ENCODE measurements at regions not wholly inside any gene's neighbourhood (a gene's known extent, or its start where the extent isn't known, plus 50 kb on each side); places are given as distances from the start of the nearest gene placed in this dataset.

DNA sequence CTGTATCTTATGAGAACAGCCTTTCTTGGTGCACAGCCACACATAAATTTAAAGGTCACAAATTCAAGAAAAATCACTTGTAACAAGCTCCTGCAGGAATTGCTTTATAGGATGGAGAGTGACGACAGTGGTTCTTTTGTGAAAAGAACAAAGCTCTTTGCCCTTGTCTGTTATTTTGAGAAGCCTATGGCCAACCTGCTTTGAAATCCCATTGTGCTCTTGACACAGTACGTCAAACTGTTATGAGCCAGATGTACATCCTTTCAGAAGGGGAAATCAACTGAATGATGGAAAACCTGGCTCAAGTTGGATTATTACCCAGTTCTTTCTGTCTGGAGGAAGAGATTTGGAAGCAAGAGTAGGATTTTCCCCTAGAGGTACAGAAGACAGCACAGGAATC lies 1454.2 kb downstream of the ARAP2 start:
- Mint-ChIP-seq H3K4me3 (no peak overlapping the region), H3K27ac (no peak overlapping the region), H3K4me1 (no peaks in the 10 kb centered on the region), H3K9me3 (peaks cover 0 to 4% (median 0%) of the 10 kb centered on the region in 7 donors), H3K36me3 (no peaks in the 10 kb centered on the region), H3K27me3 (ENCODE audit: low read depth in 3 of 3) (peaks cover 0 to 1% (median 0%) of the 10 kb centered on the region in 3 donors)
- 83% methylated on average over 1 of the region's 2 CpGs for WGBS (ENCODE audit: insufficient coverage)
- Histone ChIP-seq H4K20me1 (ENCODE audit: insufficient read depth, low read length) (no peaks in the 10 kb centered on the region), H3K9me3 (replicated peaks in 1 of 2; ENCODE audit: control insufficient read depth in 1 of 2, insufficient read depth in 1 of 2, low read length in 2 of 2) (peaks cover 0 to 3% of the 10 kb centered on the region in 2 donors), H3K27me3 (ENCODE audit: control insufficient read depth in 2 of 2, insufficient read depth in 2 of 2, low read length in 2 of 2) (no peaks in the 10 kb centered on the region), H3K4me1 (ENCODE audit: control insufficient read depth in 1 of 2, insufficient read depth in 2 of 2, low read length in 2 of 2) (no peaks in the 10 kb centered on the region), H3K9ac (ENCODE audit: insufficient read depth, low read length, poor library complexity, severe bottlenecking) (no peak overlapping the region), H3K4me2 (replicated peaks; ENCODE audit: extremely low read depth, low read length, poor library complexity, severe bottlenecking) (no peak overlapping the region), H3K79me2 (ENCODE audit: insufficient read depth, low read length) (no peaks in the 10 kb centered on the region), H3K4me3 (replicated peaks in 1 of 3; ENCODE audit: low read depth in 2 of 3, low read length in 3 of 3) (no peak overlapping the region), H3K36me3 (replicated peaks in 1 of 2; ENCODE audit: control insufficient read depth in 1 of 2, insufficient read depth in 2 of 2, low read length in 2 of 2) (no peaks in the 10 kb centered on the region), H2AFZ (ENCODE audit: insufficient read depth, low read depth, low read length, poor library complexity, severe bottlenecking) (no peak overlapping the region), H3K27ac (ENCODE audit: low read depth in 1 of 2, low read length in 2 of 2) (no peak overlapping the region)
- intact Hi-C loops (cut with micrococcal nuclease) = no loop called here
- DNase-seq = no peak
- TF ChIP-seq, protein P1, sequence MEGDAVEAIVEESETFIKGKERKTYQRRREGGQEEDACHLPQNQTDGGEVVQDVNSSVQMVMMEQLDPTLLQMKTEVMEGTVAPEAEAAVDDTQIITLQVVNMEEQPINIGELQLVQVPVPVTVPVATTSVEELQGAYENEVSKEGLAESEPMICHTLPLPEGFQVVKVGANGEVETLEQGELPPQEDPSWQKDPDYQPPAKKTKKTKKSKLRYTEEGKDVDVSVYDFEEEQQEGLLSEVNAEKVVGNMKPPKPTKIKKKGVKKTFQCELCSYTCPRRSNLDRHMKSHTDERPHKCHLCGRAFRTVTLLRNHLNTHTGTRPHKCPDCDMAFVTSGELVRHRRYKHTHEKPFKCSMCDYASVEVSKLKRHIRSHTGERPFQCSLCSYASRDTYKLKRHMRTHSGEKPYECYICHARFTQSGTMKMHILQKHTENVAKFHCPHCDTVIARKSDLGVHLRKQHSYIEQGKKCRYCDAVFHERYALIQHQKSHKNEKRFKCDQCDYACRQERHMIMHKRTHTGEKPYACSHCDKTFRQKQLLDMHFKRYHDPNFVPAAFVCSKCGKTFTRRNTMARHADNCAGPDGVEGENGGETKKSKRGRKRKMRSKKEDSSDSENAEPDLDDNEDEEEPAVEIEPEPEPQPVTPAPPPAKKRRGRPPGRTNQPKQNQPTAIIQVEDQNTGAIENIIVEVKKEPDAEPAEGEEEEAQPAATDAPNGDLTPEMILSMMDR (IDR thresholded peaks at IDR 0.05) = no peak

DNA sequence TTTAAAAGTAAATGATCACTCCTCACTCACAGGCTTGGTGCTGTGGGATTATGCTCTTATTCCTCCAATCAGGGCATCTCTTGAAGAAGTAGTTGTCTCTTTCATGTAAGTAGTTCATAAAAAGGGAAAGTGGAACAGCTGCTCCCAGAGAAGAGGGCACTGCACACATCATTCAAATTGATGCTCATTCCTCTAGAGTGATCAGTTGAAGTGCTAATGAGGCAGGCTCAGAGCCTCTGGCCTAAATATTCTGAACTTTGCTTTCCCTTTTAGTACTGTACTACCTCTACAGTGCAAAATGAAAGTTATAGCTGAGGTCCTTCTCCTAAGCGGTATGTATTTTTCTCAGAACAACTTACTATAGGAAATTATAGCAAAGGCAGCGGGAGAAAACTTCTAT lies 1453.1 kb downstream of the ARAP2 start:
- intact Hi-C loops (cut with micrococcal nuclease) = no loop called here

More for the DNA sequence above, 1453.1 kb downstream of the ARAP2 start:
- H4K20me1 ChIP-seq (ENCODE audit: insufficient read depth, low read length) = no peaks in the 10 kb centered on the region
- peaks cover 0 to 1% (median 0%) of the 10 kb centered on the region in 3 donors for H3K27me3 Mint-ChIP-seq (ENCODE audit: low read depth in 3 of 3)
- no CpG with 5 or more reads among the region's 2 CpGs for WGBS (ENCODE audit: insufficient coverage)
- TF ChIP-seq, protein P1 (IDR thresholded peaks at IDR 0.05) = no peak
- peaks cover 0 to 3% of the 10 kb centered on the region in 2 donors for H3K9me3 ChIP-seq (replicated peaks in 1 of 2; ENCODE audit: control insufficient read depth in 1 of 2, insufficient read depth in 1 of 2, low read length in 2 of 2)
- no peak overlapping the region for H2AFZ ChIP-seq (ENCODE audit: insufficient read depth, low read depth, low read length, poor library complexity, severe bottlenecking)
- no peaks in the 10 kb centered on the region for H3K79me2 ChIP-seq (ENCODE audit: insufficient read depth, low read length)
- no peak overlapping the region for H3K4me2 ChIP-seq (replicated peaks; ENCODE audit: extremely low read depth, low read length, poor library complexity, severe bottlenecking)
- H3K4me3 Mint-ChIP-seq = no peak overlapping the region
- no peak overlapping the region for H3K27ac ChIP-seq (ENCODE audit: low read depth in 1 of 2, low read length in 2 of 2)
- no peaks in the 10 kb centered on the region for H3K36me3 ChIP-seq (replicated peaks in 1 of 2; ENCODE audit: control insufficient read depth in 1 of 2, insufficient read depth in 2 of 2, low read length in 2 of 2)
- H3K27me3 ChIP-seq (ENCODE audit: control insufficient read depth in 2 of 2, insufficient read depth in 2 of 2, low read length in 2 of 2) = no peaks in the 10 kb centered on the region
- no peaks in the 10 kb centered on the region for H3K36me3 Mint-ChIP-seq
- H3K9ac ChIP-seq (ENCODE audit: insufficient read depth, low read length, poor library complexity, severe bottlenecking) = no peak overlapping the region
- H3K27ac Mint-ChIP-seq = no peak overlapping the region
- no peaks in the 10 kb centered on the region for H3K4me1 ChIP-seq (ENCODE audit: control insufficient read depth in 1 of 2, insufficient read depth in 2 of 2, low read length in 2 of 2)
- H3K9me3 Mint-ChIP-seq = peaks cover 0 to 4% (median 2%) of the 10 kb centered on the region in 7 donors
- DNase-seq = no peak
- H3K4me3 ChIP-seq (replicated peaks in 1 of 3; ENCODE audit: low read depth in 2 of 3, low read length in 3 of 3) = no peak overlapping the region
- H3K4me1 Mint-ChIP-seq = no peaks in the 10 kb centered on the region
